ENCODE measurements at regions not wholly inside any gene's neighbourhood (a gene's known extent, or its start where the extent isn't known, plus 50 kb on each side); places are given as distances from the start of the nearest gene placed in this dataset.
"Not testable (repeated sequence)": the region's sequence is repeated elsewhere in the genome, so short reads cannot be mapped to it uniquely, and the experiment has no call there.

- DNase-seq (ENCODE audit: low read depth in 2 of 2) = no peak
These were observed 818.2 kb downstream of the SATB2 start for GRCh38 chr2:198639580-198639979.

GRCh38 chr2:198638577-198638976 is 819.2 kb downstream of the SATB2 start:
- no peak for DNase-seq (ENCODE audit: low read depth in 2 of 2)

DNA sequence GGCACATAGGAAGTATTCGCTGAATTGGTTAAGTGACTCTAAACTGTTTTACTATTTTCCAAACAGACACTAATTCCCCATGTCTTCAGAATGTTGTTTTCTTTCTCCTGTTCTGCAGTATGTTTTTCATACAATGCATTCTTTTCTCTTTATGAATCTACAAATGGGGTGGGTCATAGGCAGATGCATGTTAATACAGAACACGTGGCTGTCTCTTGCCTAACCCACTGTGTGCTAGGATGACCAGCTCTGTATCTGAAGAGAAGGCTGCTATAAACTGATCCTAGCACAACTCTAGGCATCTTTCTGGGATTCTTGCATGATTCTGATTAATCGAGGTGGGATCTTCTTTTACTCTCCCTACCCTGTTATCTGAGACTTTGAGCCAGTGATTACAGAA is 826.0 kb downstream of the PLCL1 start:
- no peak for DNase-seq (ENCODE audit: low read depth in 2 of 2)

DNA sequence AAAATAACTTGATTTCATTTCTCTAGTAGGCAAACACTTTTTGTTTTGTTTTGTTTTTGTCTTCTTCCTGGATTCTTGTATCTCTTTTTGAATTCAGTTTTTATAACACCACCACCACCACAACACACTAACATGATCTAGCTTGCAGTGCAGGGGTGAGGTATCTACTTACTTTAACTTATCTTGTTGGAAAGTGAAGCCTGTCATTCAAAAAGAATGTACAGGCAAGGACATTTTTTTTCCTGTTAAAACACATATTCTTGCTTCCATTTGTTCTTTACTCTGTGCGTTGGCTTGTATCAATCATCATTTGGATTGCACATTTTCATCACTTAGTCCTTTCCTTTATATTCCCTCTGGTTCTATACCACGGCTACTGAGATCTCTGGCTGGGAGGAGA is 824.2 kb downstream of the PLCL1 start:
- DNase-seq (ENCODE audit: low read depth in 2 of 2) = no peak

DNA sequence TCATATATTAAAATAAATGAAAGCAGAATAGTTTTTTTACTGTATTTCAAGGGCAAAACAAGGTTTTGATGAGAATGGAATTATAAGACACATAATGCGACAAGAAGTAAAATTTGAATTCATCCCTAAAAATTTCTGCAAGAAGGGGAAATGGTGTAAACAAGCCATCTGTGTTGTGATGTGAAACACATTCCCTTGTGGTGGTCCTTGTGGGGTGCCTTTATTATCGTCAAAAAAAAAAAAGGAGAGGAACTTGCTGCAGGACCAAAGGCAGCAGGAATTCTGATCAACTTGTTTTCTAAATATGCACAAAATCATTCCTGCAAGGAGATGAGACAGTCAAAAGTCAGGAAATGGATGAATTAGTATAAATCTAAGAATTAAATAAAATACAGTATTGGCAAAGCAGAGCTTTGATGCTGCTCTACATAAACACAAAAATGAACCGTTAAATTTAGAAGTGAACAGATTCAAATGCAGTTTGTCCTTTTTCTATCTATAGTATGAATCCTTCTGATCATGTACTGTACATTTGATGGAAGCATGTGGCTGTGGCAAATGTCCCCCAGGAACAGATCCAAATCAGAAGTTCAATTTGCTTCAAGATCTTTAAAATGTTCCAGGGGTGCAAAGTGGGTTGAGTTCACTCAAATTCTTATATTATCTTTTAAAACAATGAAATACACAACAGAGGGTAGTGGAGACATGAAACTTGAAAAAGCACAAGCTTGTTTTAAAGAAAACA is 818.8 kb downstream of the PLCL1 start:
- no peak for DNase-seq (ENCODE audit: low read depth in 2 of 2)

DNA sequence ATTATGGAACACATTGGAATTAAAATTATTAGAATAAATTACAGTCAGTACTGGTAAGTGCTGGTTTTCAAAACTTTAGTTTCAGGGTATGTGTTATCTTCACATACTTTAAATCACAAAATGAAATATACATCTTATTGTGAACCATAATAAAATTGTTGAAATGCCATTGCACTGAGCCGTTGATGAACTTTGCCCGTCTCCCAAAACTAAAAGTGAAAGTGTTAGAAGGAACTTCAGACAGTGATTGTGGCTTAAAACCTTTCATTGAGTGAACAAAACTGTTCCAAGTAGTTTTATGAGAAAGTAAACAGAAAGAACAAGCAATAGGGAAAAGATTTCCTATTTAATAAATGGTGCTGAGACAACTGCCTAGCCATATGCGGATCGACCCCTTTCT is 811.6 kb downstream of the PLCL1 start:
- DNase-seq (ENCODE audit: low read depth in 2 of 2) = no peak

- DNase-seq (ENCODE audit: low read depth in 2 of 2) = no peak
These were observed 806.8 kb downstream of the PLCL1 start for GRCh38 chr2:198611201-198611600.

GRCh38 chr2:198604599-198604998 is 800.2 kb downstream of the PLCL1 start:
- DNase-seq (ENCODE audit: low read depth in 2 of 2) = no peak

DNA sequence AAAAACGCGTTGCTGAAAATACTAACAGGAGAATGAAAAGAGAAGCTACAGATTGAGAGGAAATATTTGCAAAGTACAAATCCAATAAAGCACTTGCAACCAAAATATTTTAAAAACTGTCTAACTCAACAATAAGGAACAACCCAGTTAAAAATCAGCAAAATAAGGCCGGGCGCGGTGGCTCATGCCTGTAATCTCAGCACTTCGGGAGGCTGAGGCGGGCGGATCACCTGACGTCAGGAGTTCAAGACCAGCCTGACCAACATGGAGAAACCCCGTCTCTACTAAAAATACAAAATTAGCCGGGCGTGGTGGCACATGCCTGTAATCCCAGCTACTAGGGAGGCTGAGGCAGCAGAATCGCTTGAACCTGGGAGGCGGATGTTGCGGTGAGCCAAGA is 798.6 kb downstream of the PLCL1 start:
- DNase-seq (ENCODE audit: low read depth in 2 of 2) = not testable (repeated sequence)

- DNase-seq (ENCODE audit: low read depth in 2 of 2) = no peak
These were observed 793.3 kb downstream of the PLCL1 start for GRCh38 chr2:198597648-198598047.

GRCh38 chr2:198596985-198597384 is 792.6 kb downstream of the PLCL1 start:
- DNase-seq (ENCODE audit: low read depth in 2 of 2) = no peak

DNA sequence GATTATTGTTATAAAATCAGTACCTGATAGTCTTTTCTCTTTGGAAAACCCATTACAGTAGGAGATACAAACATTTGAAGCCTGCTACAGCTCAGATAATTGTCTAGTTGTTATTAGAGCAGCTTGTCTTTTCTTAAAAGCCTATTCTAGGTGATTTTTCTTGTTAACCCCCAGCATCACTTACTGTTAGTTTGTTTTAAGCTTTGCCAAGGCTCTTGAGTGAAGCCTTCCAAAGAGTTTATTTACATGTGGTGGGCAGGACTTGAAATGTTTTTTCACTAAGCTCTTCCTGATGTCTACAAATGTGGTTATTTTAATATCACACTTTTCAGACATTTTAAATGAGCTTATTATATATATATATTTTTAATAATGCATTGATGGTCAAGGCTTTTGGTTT is 791.3 kb downstream of the PLCL1 start:
- DNase-seq (ENCODE audit: low read depth in 2 of 2) = no peak

DNA sequence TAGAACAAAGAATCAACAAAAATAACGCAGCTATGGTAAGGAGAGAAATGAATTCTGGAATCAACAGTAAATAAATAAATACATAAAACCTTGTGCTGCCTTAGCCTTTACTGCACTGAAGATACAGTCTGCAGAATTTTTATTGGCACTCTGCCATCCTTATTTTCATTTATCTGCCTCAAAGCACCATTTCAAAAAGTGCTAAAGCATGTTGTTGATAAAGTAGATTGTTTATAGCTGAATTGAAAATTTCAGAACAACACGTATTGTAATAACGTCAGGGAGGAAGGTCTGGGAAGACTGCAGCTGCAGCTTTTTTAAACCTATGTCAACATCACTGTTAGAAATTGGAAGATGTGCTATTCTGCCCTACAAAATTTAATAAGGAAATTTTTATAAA is 787.2 kb downstream of the PLCL1 start:
- DNase-seq (ENCODE audit: low read depth in 2 of 2) = no peak

DNA sequence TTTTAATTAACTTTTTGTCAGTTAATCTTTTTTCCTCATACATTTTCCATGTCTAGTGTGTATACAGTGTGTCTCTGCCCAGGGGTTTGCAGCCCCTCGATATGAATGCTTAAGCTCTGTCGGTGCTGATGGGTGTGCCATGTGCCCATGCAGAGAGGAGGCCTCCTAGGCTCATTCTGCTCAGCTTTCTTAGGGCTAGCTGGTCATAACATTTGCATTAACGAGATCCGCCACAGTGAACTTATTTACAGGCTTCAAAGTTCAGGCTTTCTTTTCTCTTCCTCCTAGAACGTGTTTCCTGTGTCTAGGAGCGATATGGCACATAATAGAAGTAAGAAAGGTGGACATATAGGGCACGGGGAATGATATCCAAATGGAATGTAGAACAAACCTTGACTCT is 783.3 kb downstream of the PLCL1 start:
- no peak for DNase-seq (ENCODE audit: low read depth in 2 of 2)

- no peak for DNase-seq (ENCODE audit: low read depth in 2 of 2)
These were observed 782.8 kb downstream of the PLCL1 start for GRCh38 chr2:198587240-198587639.

DNA sequence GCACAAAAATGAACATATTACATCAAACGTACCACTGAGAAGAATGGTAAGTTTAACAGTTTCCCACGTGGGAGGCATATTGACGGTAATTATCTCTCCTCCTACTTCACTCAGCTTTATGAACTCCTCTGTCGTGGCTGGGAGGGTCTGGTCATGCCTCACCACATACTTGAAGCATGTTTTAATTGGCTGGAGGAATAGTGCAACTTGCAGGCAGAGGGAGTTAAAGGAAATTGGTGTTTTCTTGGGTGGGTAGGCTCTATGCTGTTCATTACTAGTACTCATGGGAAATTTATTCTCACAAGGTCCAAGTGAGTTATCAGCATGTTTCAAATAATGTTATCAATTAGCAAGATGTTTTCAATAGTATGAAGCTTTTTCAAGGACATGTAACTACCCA is 767.0 kb downstream of the PLCL1 start:
- no peak for DNase-seq (ENCODE audit: low read depth in 2 of 2)

DNA sequence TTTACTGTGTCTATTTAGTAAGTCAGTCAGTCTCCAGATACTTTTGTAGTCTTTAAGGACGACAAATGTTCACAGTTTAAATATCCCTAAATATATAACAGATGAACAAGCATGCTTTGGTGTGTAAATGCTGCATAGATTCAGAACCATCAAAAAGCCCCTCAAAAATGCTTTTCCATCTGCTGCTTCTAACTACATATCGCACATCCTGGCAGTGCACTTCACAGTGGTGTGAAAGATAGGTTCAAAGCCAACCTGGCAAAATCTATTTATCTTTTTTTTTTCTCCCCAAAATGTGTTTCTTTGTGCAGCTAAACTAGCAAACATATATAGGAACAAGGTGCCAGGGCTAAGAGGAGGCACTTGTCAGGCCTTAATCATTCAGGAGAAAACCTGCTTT is 753.8 kb downstream of the PLCL1 start:
- DNase-seq (ENCODE audit: low read depth in 2 of 2) = no peak

DNA sequence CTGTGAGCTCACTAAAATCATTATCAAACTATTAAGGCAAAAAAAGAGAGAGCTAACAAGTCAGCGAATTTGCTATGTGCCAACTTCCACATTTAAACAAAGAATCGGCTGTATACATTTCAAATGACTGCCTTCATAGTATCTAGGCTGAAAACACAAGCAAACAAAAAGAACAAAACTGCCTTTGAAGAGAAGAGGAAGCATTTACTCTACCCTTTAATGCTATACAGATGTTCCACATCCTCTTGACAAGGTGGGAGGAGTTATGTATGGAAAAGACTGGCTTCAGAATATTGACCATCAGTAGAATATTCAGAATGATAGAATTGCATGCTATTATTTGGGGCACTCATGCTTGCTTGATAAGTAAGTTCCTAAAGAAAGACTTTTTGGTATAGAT is 741.7 kb downstream of the PLCL1 start:
- DNase-seq (ENCODE audit: low read depth in 2 of 2) = no peak

GRCh38 chr2:198545411-198545810 is 741.0 kb downstream of the PLCL1 start:
- no peak for DNase-seq (ENCODE audit: low read depth in 2 of 2)

DNA sequence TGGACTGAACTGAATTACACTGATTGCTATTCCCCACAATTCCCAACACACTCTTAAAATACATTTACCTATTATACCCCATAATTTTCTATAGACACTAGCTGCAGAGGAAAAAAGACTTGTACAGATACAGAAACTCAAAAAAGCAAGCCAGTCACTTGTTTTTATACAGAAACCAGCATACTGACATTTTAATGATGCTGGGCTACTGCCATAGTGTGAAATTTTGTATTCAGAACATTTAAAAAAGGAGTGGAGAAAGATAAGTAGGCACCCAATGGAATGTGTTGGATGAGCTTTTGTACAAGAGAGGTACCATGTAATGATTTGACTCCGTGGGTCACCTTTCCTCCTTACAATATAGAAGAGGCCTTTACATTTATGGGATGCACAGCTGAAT is 740.1 kb downstream of the PLCL1 start:
- no peak for DNase-seq (ENCODE audit: low read depth in 2 of 2)

DNA sequence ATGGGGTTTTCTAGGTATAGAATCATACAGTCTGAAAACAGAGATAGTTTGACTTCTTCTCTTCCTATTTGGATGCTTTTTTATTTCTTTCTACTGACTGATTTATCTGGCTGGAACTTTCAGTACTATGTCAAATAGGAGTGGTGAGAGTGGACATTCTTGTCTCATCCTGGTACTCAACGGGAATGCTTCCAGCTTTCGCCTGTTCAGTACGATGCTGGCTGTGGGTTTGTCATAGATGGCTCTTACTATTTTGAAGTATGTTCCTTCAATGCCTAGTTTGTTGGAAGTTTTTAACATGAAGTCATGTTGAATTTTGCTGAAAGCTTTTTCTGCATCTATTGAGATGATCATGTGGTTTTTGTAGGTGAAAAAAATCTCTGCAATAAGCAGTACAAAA is 730.4 kb downstream of the PLCL1 start:
- DNase-seq (ENCODE audit: low read depth in 2 of 2) = no peak

DNA sequence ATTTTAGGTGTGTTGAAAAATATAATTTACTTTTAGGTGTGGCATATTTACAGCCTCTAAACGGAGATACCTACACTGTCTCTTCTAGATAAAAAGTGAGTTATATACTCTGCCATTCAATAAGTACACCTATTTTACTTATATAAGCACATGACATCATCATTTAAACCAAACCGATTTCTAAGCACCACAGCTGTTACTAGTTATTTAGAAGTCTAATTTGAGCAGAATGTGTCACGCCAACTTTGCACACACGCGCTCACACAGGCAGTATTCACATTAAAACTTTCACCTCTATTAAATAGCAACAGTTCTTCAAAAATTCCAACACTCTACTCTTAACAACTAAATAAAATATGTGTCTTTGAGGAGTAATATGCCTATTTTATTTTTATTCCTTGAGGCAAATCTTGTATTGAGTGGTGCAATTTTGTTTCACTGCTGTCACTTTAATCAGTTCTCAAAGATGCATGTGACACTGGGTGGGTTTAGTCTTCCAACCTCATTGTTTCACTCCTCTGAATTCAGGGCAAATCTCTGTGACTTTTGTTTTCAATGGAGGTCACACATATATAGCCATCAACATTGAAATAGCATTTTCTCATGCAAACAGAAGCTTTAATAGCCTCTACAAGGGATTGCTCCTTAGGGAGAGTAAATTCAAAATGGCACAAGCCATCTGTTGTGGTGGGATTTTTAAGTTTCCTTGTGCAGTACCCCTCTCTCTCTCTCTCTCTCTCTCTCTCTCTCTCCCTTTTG is 721.0 kb downstream of the PLCL1 start:
- no peak for DNase-seq (ENCODE audit: low read depth in 2 of 2)

DNA sequence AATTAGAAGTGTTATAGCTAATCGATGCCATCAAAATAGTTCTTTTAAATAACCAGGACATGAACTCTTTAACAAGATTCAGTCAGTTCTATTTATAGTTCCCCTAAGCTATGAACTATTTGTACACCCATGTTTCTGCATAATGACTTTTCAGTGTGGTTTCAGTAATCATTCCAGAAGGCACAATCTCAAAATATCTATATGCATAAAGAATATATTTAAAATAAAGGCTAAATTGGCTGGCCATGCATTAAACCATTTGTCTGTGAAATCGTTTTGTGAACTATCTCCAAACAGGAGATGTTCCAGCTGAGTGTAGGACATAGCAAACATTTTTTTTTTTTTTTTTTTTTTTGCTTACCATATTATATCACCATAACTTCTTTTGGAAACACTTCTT is 719.3 kb downstream of the PLCL1 start:
- DNase-seq (ENCODE audit: low read depth in 2 of 2) = no peak

DNA sequence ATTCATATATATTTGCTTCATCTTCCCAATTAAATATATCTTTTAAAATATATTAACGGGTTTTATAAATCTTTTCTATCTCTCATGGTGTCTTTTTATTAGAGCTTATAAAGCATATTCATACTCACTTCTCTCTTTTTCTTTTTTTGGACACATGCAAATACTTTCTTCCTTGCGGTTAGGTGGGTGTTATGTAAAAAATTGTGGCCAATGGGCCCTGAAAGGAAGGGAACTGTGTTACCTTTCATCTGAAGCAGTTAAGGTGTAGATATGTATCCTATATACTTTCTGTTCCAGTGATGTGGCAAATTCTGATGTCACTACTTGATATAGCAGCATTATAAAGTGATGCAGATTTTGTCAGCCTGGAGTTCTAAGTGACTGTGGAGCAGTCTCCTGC is 714.5 kb downstream of the PLCL1 start:
- DNase-seq (ENCODE audit: low read depth in 2 of 2) = no peak
